GM23248 (cell line): ENCODE measurements at regions not wholly inside any gene's neighbourhood (a gene's known extent, or its start where the extent isn't known, plus 50 kb on each side); places are given as distances from the start of the nearest gene placed in this dataset.

Experiments
- DNase-seq: peaks from one replicate; pipeline ENCODE4 v3.0.0-alpha.2; 2015
- H2AFZ ChIP-seq: fragments of 200-600 bp; sonication (generic); 2 replicates; pipeline ENCODE4 v1.6.1; 2016; ENCODE audit warnings: antibody characterized with exemption
- H3F3A ChIP-seq: fragments of 200-600 bp; sonication (generic); 2 replicates; pipeline ENCODE4 v1.6.1; 2016; ENCODE audit warnings: mild to moderate bottlenecking, antibody characterized with exemption, mixed run types; ENCODE audit not compliant: insufficient read depth
- H3K27ac ChIP-seq: fragments of 200-600 bp; sonication (generic); 2 replicates; pipeline ENCODE4 v1.5.1; 2016; ENCODE audit warnings: mild to moderate bottlenecking
- H3K27me3 ChIP-seq: fragments of 200-600 bp; sonication (generic); replicated peaks from 2 replicates; pipeline ENCODE4 v1.6.1; 2016; ENCODE audit warnings: mild to moderate bottlenecking; ENCODE audit not compliant: insufficient read depth
- H3K36me3 ChIP-seq: fragments of 200-600 bp; sonication (generic); 2 replicates; pipeline ENCODE4 v1.6.1; 2016; ENCODE audit warnings: low read depth, mild to moderate bottlenecking
- H3K4me1 ChIP-seq: fragments of 200-600 bp; sonication (generic); 2 replicates; pipeline ENCODE4 v1.6.1; 2016; ENCODE audit warnings: mild to moderate bottlenecking; ENCODE audit not compliant: insufficient read depth
- H3K4me2 ChIP-seq: fragments of 200-600 bp; sonication (generic); one replicate; pipeline ENCODE4 v1.6.1; 2016; ENCODE audit warnings: mild to moderate bottlenecking; ENCODE audit not compliant: unreplicated experiment
- H3K4me3 ChIP-seq: fragments of 200-600 bp; sonication (generic); 2 replicates; pipeline ENCODE4 v1.5.1; 2016; ENCODE audit warnings: mild to moderate bottlenecking
- H3K79me2 ChIP-seq: fragments of 200-600 bp; sonication (generic); 2 replicates; pipeline ENCODE4 v1.6.1; 2016; ENCODE audit warnings: mild to moderate bottlenecking; ENCODE audit not compliant: insufficient read depth
- H3K9ac ChIP-seq: fragments of 200-600 bp; sonication (generic); 2 replicates; pipeline ENCODE4 v1.6.1; 2016; ENCODE audit warnings: mild to moderate bottlenecking
- H3K9me2 ChIP-seq: fragments of 200-600 bp; sonication (generic); 2 replicates; pipeline ENCODE4 v1.6.1; 2016; ENCODE audit warnings: mixed run types, mild to moderate bottlenecking, moderate library complexity; ENCODE audit not compliant: insufficient read depth
- H3K9me3 ChIP-seq: fragments of 200-600 bp; sonication (generic); one replicate; pipeline ENCODE4 v1.6.1; 2017; ENCODE audit warnings: low read depth
- H4K20me1 ChIP-seq: fragments of 200-600 bp; sonication (generic); 2 replicates; pipeline ENCODE4 v1.6.0; 2016; ENCODE audit not compliant: insufficient read depth
- EZH2 ChIP-seq: fragments of 200-600 bp; sonication (generic); IDR thresholded peaks from 2 replicates; pipeline ENCODE4 v1.6.1; 2018; ENCODE audit warnings: antibody characterized with exemption, mild to moderate bottlenecking; ENCODE audit not compliant: insufficient read depth, poor library complexity, severe bottlenecking
- EZH2phosphoT487 ChIP-seq: fragments of 200-600 bp; sonication (generic); IDR thresholded peaks from 2 replicates; pipeline ENCODE4 v1.6.1; 2018; ENCODE audit warnings: antibody characterized with exemption, moderate library complexity, mild to moderate bottlenecking, low read depth; ENCODE audit not compliant: insufficient read depth
- WGBS, 2 experiments: methylation state at CpG; one replicate each; pipeline ENCODE4 v1.1.6; 2015 to 2017; ENCODE audit warnings: low lambda C conversion rate in 2 of 2, low coverage in 1 of 2; ENCODE audit errors: missing lambda C conversion rate in 2 of 2; 5-methylcytosine and 5-hydroxymethylcytosine counted together
- in situ Hi-C: fragments of 300-500 bp; cut with MboI; formaldehyde crosslinking; loops from 2 replicates; pipeline ENCODE4 v1.15.0; 2020

DNA sequence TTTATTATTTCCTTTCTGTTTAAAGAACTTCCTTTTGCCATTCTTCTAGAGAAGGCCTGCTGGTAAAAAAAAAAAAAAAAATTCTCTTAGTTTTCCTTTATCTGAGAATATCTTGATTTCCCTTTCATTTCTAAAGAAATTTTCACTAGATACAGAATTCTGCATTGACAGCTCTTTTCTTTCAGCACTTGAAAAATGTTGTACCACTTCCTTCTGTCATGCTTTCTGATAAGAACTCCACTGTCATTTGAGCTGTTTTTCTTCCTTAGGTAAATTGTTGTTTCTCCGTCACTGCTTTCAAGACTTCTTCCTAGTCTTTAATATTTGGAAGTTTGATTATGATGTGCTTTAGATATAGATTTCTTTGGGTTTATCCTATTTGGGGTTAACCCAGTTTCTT is 113.6 kb upstream of the BTG1 start:
- Histone ChIP-seq H3K27me3 (no peaks in the 10 kb centered on the region), H3K9me3 (no peaks in the 10 kb centered on the region), H3K27ac (no peak overlapping the region), H3K9ac (no peak overlapping the region), H3K4me2 (no peak overlapping the region), H3K4me1 (peaks cover 6% of the 10 kb centered on the region; the same call in 1 of the 2 replicates), H3F3A (no peaks in the 10 kb centered on the region), H4K20me1 (no peaks in the 10 kb centered on the region), H2AFZ (no peak overlapping the region), H3K79me2 (no peaks in the 10 kb centered on the region), H3K36me3 (no peaks in the 10 kb centered on the region), H3K9me2 (no peaks in the 10 kb centered on the region), H3K4me3 (no peak overlapping the region)
- in situ Hi-C loops: no loop called here
- no peak for DNase-seq
- no peak for TF ChIP-seq EZH2
- no peak for TF ChIP-seq EZH2phosphoT487
- WGBS, 2 experiments: 95 to 100% methylated on average over 1 of the region's 1 CpG

GRCh38 chr12:92257261-92257660 is 111.6 kb upstream of the BTG1 start:
- H3F3A ChIP-seq: no peaks in the 10 kb centered on the region
- no peak overlapping the region for H2AFZ ChIP-seq
- H3K9me2 ChIP-seq: no peaks in the 10 kb centered on the region
- H3K9ac ChIP-seq: no peak overlapping the region
- no peaks in the 10 kb centered on the region for H3K36me3 ChIP-seq
- no peaks in the 10 kb centered on the region for H3K27me3 ChIP-seq
- no peak overlapping the region for H3K4me2 ChIP-seq
- no peak overlapping the region for H3K27ac ChIP-seq
- no peaks in the 10 kb centered on the region for H4K20me1 ChIP-seq
- no peak overlapping the region for H3K4me3 ChIP-seq
- peaks cover 6% of the 10 kb centered on the region; the same call in 1 of the 2 replicates for H3K4me1 ChIP-seq
- DNase-seq: no peak
- no peaks in the 10 kb centered on the region for H3K79me2 ChIP-seq
- H3K9me3 ChIP-seq: no peaks in the 10 kb centered on the region
- TF ChIP-seq EZH2: no peak
- TF ChIP-seq EZH2phosphoT487: no peak
- in situ Hi-C loops: no loop called here

GRCh38 chr12:92255741-92256140 is 110.1 kb upstream of the BTG1 start:
- Histone ChIP-seq H3K9me2 (no peaks in the 10 kb centered on the region), H3K27me3 (no peaks in the 10 kb centered on the region), H3K4me3 (no peak overlapping the region), H3K79me2 (no peaks in the 10 kb centered on the region), H3K27ac (no peak overlapping the region), H3K9me3 (no peaks in the 10 kb centered on the region), H3K4me1 (peaks cover 6% of the 10 kb centered on the region; the same call in 1 of the 2 replicates), H2AFZ (no peak overlapping the region), H4K20me1 (no peaks in the 10 kb centered on the region), H3K4me2 (no peak overlapping the region), H3K36me3 (no peaks in the 10 kb centered on the region), H3F3A (no peaks in the 10 kb centered on the region), H3K9ac (no peak overlapping the region)
- no peak for TF ChIP-seq EZH2
- TF ChIP-seq EZH2phosphoT487: no peak
- DNase-seq: no peak
- in situ Hi-C loops: no loop called here

- H3F3A ChIP-seq: no peaks in the 10 kb centered on the region
- in situ Hi-C loops: no loop called here
- no peak overlapping the region for H3K9ac ChIP-seq
- TF ChIP-seq EZH2 (no peak), EZH2phosphoT487 (no peak)
- H4K20me1 ChIP-seq: no peaks in the 10 kb centered on the region
- H3K27ac ChIP-seq: no peak overlapping the region
- peaks cover 6% of the 10 kb centered on the region; the same call in 1 of the 2 replicates for H3K9me2 ChIP-seq
- peak; percentile 24 for DNase-seq
- H3K27me3 ChIP-seq: no peaks in the 10 kb centered on the region
- no peak overlapping the region for H3K4me2 ChIP-seq
- H3K36me3 ChIP-seq: no peaks in the 10 kb centered on the region
- H2AFZ ChIP-seq: no peak overlapping the region
- H3K79me2 ChIP-seq: no peaks in the 10 kb centered on the region
- no peak overlapping the region for H3K4me3 ChIP-seq
- no peaks in the 10 kb centered on the region for H3K4me1 ChIP-seq
- H3K9me3 ChIP-seq: no peaks in the 10 kb centered on the region
Observed at GRCh38 chr12:92253301-92253700, 107.7 kb upstream of the BTG1 start.

DNA sequence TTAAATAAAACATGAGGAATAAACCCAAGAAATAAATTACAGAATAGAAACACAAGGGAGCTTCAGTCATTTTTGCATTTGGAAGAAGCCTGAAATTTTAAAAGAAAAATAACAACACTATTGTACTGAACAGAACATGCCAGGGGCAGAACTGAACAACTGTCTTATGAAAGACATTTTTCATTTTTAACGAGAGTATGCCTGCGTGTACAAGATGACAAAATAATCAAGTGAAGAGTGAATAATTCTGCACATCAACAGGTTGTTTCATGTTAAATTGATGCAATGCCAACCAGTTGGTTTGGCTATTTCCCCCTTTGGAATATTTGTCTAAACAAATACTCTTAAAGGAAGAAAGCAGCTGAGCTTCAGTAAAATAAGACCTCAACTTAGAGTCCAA is 103.3 kb upstream of the BTG1 start:
- H3K9me2 ChIP-seq: peaks cover 6% of the 10 kb centered on the region; the same call in 1 of the 2 replicates
- H3K4me2 ChIP-seq: no peak overlapping the region
- no peak overlapping the region for H3K9ac ChIP-seq
- no peaks in the 10 kb centered on the region for H3K4me1 ChIP-seq
- no peak overlapping the region for H2AFZ ChIP-seq
- no peaks in the 10 kb centered on the region for H3K79me2 ChIP-seq
- no peaks in the 10 kb centered on the region for H3K27me3 ChIP-seq
- no peak overlapping the region for H3K4me3 ChIP-seq
- H3K27ac ChIP-seq: no peak overlapping the region
- in situ Hi-C loops: no loop called here
- H4K20me1 ChIP-seq: no peaks in the 10 kb centered on the region
- WGBS, 2 experiments: 7 to 24% methylated on average over 2 of the region's 2 CpGs
- no peaks in the 10 kb centered on the region for H3K9me3 ChIP-seq
- no peaks in the 10 kb centered on the region for H3K36me3 ChIP-seq
- DNase-seq: no peak
- TF ChIP-seq EZH2 (no peak), EZH2phosphoT487 (no peak)
- no peaks in the 10 kb centered on the region for H3F3A ChIP-seq
